ENCODE measurements at regions not wholly inside any gene's neighbourhood (a gene's known extent, or its start where the extent isn't known, plus 50 kb on each side); places are given as distances from the start of the nearest gene placed in this dataset.

GRCh38 chr17:27106347-27106981 lies 187.4 kb upstream of the WSB1 start (continued):
- TF ChIP-seq VEZF1 (CRISPR knock-in tag; IDR thresholded peaks at IDR 0.05): peak; percentile 68; the same call in 1 of the 2 replicates

- BruUV-seq (replicated peaks): no TSS peak
- FAIRE-seq (no peak), ATAC-seq (peak; percentile 46), DNase-seq (ENCODE audit: extremely low read depth in 1 of 4, low spot score in 3 of 4) (peak in 1 of 4 experiments; percentile 16)
- Histone ChIP-seq H3K79me2 (ENCODE audit: control insufficient read depth, insufficient read depth, low read length) (peaks cover 70% of the 10 kb centered on the region), H2AFZ (ENCODE audit: low read depth, low read length) (peak overlapping the region; percentile 22; the same call in 1 of the 2 replicates), H3K9me3 (replicated peaks; ENCODE audit: control insufficient read depth, insufficient read depth, low read depth, low read length) (peaks cover 5% of the 10 kb centered on the region), H4K20me1 (replicated peaks; ENCODE audit: control insufficient read depth, insufficient read depth, low read length) (no peaks in the 10 kb centered on the region), H3K9me1 (ENCODE audit: control insufficient read depth, insufficient read depth, low read length) (no peaks in the 10 kb centered on the region), H3K9ac (ENCODE audit: insufficient read depth in 1 of 2, low read depth in 2 of 2, low read length in 2 of 2) (peak overlapping the region in 1 of 2 experiments; percentile 58; a peak in 1 of 4 replicates), H3K4me3 (no peak overlapping the region), H3K4me1 (replicated peaks in 1 of 2; ENCODE audit: control insufficient read depth in 2 of 2, insufficient read depth in 2 of 2, low read length in 2 of 2) (peaks cover 0 to 32% of the 10 kb centered on the region in 2 experiments; a peak in 4 of 5 replicates), H3K27ac (ENCODE audit: extremely low read depth, low read depth, low read length) (peak overlapping the region; percentile 83), H3K27me3 (ENCODE audit: control insufficient read depth in 2 of 2, insufficient read depth in 2 of 2, low read length in 2 of 2) (no peaks in the 10 kb centered on the region), H3K4me2 (ENCODE audit: insufficient read depth, low read length) (peak overlapping the region; percentile 65), H3K36me3 (ENCODE audit: control insufficient read depth, insufficient read depth, low read length) (peaks cover 28% of the 10 kb centered on the region)
- ChIA-PET CTCF (ENCODE audit: low intra/inter-chr PET ratio) (no interaction called here), POLR2A (interaction anchor here (0.7 to 1.1 kb wide), 8 partner anchors 9 to 170 kb away, joined by 3 to 10 read pairs (median 4); no protein-coding TSS in a partner anchor)
- 21% methylated on average over 2 of the region's 2 CpGs for WGBS (ENCODE audit: insufficient coverage, low coverage, missing lambda C conversion rate)
- in situ Hi-C loops (cut with MboI) (no loop called here), intact Hi-C loops (cut with micrococcal nuclease) (no loop called here)
- TF ChIP-seq MEF2D (tag; conservative IDR thresholded peaks at IDR 0.05; ENCODE audit: low read depth) (0 out of 2 replicates have a peak, but pooled peaks have one; percentile 26), NR1H2 (CRISPR knock-in tag; IDR thresholded peaks at IDR 0.05) (no peak), ZBTB12 (CRISPR knock-in tag; IDR thresholded peaks at IDR 0.05) (0 out of 2 replicates have a peak, but pooled peaks have one; percentile 6), HNRNPUL1 (IDR thresholded peaks at IDR 0.05; ENCODE audit: low read length) (no peak), ZMIZ1 (IDR thresholded peaks at IDR 0.05; ENCODE audit: low read depth in 2 of 2, low read length in 2 of 2) (no peak), ZNF239 (CRISPR knock-in tag; IDR thresholded peaks at IDR 0.05) (peak; percentile 19; the same call in 1 of the 2 replicates), ZNF589 (CRISPR knock-in tag; IDR thresholded peaks at IDR 0.05; ENCODE audit: low read depth) (peak; percentile 81), JUND (IDR thresholded peaks at IDR 0.05; ENCODE audit: borderline replicate concordance, low read depth, low read length) (no peak), JUND (tag; IDR thresholded peaks at IDR 0.05; ENCODE audit: borderline replicate concordance, low read depth, low read length) (peak; percentile 38; the same call in 1 of the 3 replicates), ID3 (CRISPR knock-in tag; IDR thresholded peaks at IDR 0.05) (no peak), ID3 (tag; IDR thresholded peaks at IDR 0.05) (peak; percentile 81), TCFL5 (CRISPR knock-in tag; conservative IDR thresholded peaks at IDR 0.05) (no peak)
These were observed 186.9 kb upstream of the WSB1 start for GRCh38 chr17:27106982-27107360.

Measured in K562 (cell line).